ENCODE measurements at regions not wholly inside any gene's neighbourhood (a gene's known extent, or its start where the extent isn't known, plus 50 kb on each side); places are given as distances from the start of the nearest gene placed in this dataset.

DNA sequence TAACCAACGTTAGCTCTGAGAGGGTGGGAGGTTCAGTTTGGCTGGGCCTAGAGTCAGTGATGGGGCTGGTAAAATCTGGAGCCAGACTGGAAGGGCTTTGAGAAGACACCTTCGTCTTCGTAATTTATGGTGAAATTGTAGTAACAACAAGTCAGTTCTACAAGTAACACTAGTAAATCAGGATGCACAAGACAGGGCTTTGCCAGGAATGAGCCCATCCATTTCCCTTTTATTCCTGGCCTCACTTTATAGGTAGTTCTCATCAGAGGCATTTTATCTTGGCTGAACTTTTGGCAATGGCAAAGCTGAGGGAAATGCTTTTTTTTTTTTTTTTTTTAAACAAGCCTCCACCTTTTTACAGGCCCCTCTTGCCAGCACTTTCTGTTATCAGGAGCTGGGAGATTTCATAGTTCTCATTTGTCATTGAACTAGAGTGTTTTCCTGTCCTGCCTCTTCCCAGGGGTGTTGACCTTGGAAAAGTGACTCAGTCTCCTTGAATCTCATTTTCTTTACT lies 110.5 kb upstream of the KLF4 start:
- TF ChIP-seq, protein P1, sequence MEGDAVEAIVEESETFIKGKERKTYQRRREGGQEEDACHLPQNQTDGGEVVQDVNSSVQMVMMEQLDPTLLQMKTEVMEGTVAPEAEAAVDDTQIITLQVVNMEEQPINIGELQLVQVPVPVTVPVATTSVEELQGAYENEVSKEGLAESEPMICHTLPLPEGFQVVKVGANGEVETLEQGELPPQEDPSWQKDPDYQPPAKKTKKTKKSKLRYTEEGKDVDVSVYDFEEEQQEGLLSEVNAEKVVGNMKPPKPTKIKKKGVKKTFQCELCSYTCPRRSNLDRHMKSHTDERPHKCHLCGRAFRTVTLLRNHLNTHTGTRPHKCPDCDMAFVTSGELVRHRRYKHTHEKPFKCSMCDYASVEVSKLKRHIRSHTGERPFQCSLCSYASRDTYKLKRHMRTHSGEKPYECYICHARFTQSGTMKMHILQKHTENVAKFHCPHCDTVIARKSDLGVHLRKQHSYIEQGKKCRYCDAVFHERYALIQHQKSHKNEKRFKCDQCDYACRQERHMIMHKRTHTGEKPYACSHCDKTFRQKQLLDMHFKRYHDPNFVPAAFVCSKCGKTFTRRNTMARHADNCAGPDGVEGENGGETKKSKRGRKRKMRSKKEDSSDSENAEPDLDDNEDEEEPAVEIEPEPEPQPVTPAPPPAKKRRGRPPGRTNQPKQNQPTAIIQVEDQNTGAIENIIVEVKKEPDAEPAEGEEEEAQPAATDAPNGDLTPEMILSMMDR (IDR thresholded peaks at IDR 0.05), result no peak
- TF ChIP-seq POLR2A (IDR thresholded peaks at IDR 0.05), result no peak

Data from vagina (tissue), 2 donors.